IPS-18c (cell line): ENCODE measurements at regions not wholly inside any gene's neighbourhood (a gene's known extent, or its start where the extent isn't known, plus 50 kb on each side); places are given as distances from the start of the nearest gene placed in this dataset.
"Not testable (repeated sequence)": the region's sequence is repeated elsewhere in the genome, so short reads cannot be mapped to it uniquely, and the experiment has no call there.

Experiments used
- H3K4me3 ChIP-seq: 2 replicates; pipeline ENCODE4 v1.7.0; 2013; ENCODE audit warnings: low read depth, mild to moderate bottlenecking, low read length, moderate library complexity; ENCODE audit not compliant: insufficient read depth
- H3K9me3 ChIP-seq: one replicate; pipeline ENCODE4 v1.6.1; 2013; ENCODE audit warnings: mild to moderate bottlenecking, low read length, moderate library complexity; ENCODE audit not compliant: control insufficient read depth, insufficient read depth

GRCh38 chr7:12812111-12812510 is 124.7 kb downstream of the ARL4A start:
- Histone ChIP-seq H3K4me3 (no peak overlapping the region), H3K9me3 (no peaks in the 10 kb centered on the region)

GRCh38 chr7:12814107-12814506 is 126.7 kb downstream of the ARL4A start:
- H3K4me3 ChIP-seq: no peak overlapping the region
- no peaks in the 10 kb centered on the region for H3K9me3 ChIP-seq

- H3K9me3 ChIP-seq: no peaks in the 10 kb centered on the region
- no peak overlapping the region for H3K4me3 ChIP-seq
Measured at GRCh38 chr7:12814828-12815227, 127.4 kb downstream of the ARL4A start.

- Histone ChIP-seq H3K9me3 (no peaks in the 10 kb centered on the region), H3K4me3 (no peak overlapping the region)
Measured at GRCh38 chr7:12815426-12815825, 128.0 kb downstream of the ARL4A start.

GRCh38 chr7:12815871-12816270 is 128.4 kb downstream of the ARL4A start:
- Histone ChIP-seq H3K9me3 (no peaks in the 10 kb centered on the region), H3K4me3 (no peak overlapping the region)

GRCh38 chr7:12820777-12821176 is 133.3 kb downstream of the ARL4A start:
- Histone ChIP-seq H3K9me3 (no peaks in the 10 kb centered on the region), H3K4me3 (no peak overlapping the region)

- H3K9me3 ChIP-seq: no peaks in the 10 kb centered on the region
- no peak overlapping the region for H3K4me3 ChIP-seq
Measured at GRCh38 chr7:12821746-12822145, 134.3 kb downstream of the ARL4A start.

- H3K4me3 ChIP-seq: no peak overlapping the region
- H3K9me3 ChIP-seq: no peaks in the 10 kb centered on the region
Measured at GRCh38 chr7:12826079-12826478, 138.6 kb downstream of the ARL4A start.

GRCh38 chr7:12827219-12827821 is 139.9 kb downstream of the ARL4A start:
- H3K9me3 ChIP-seq: no peaks in the 10 kb centered on the region
- H3K4me3 ChIP-seq: no peak overlapping the region

- Histone ChIP-seq H3K9me3 (no peaks in the 10 kb centered on the region), H3K4me3 (no peak overlapping the region)
Measured at GRCh38 chr7:12827920-12828319, 140.5 kb downstream of the ARL4A start.

- Histone ChIP-seq H3K9me3 (peaks cover 8% of the 10 kb centered on the region), H3K4me3 (no peak overlapping the region)
Measured at GRCh38 chr7:12831024-12831423, 143.6 kb downstream of the ARL4A start.

- Histone ChIP-seq H3K9me3 (peaks cover 8% of the 10 kb centered on the region), H3K4me3 (peak overlapping the region; percentile 5; the same call in 1 of the 2 replicates)
Measured at GRCh38 chr7:12833829-12834228, 146.4 kb downstream of the ARL4A start.

GRCh38 chr7:12834782-12835181 is 147.3 kb downstream of the ARL4A start:
- Histone ChIP-seq H3K9me3 (peaks cover 8% of the 10 kb centered on the region), H3K4me3 (no peak overlapping the region)

- H3K9me3 ChIP-seq: peaks cover 6% of the 10 kb centered on the region
Measured at GRCh38 chr7:12839508-12840153, 152.2 kb downstream of the ARL4A start.

GRCh38 chr7:12844732-12845131 is 157.3 kb downstream of the ARL4A start:
- not testable (repeated sequence) for H3K4me3 ChIP-seq
- H3K9me3 ChIP-seq: peaks cover 15% of the 10 kb centered on the region

More at GRCh38 chr7:12839508-12840153, 152.2 kb downstream of the ARL4A start:
- H3K4me3 ChIP-seq: no peak overlapping the region

GRCh38 chr7:12847001-12847400 is 159.6 kb downstream of the ARL4A start:
- Histone ChIP-seq H3K4me3 (no peak overlapping the region), H3K9me3 (peaks cover 15% of the 10 kb centered on the region)

- H3K9me3 ChIP-seq: peaks cover 13% of the 10 kb centered on the region
- no peak overlapping the region for H3K4me3 ChIP-seq
Measured at GRCh38 chr7:12851142-12851541, 163.7 kb downstream of the ARL4A start.

- Histone ChIP-seq H3K9me3 (peaks cover 10% of the 10 kb centered on the region), H3K4me3 (no peak overlapping the region)
Measured at GRCh38 chr7:12851841-12852240, 164.4 kb downstream of the ARL4A start.

- H3K4me3 ChIP-seq: no peak overlapping the region
- H3K9me3 ChIP-seq: no peaks in the 10 kb centered on the region
Measured at GRCh38 chr7:12855036-12855435, 167.6 kb downstream of the ARL4A start.
